HG03135 (cell line): ENCODE measurements at regions not wholly inside any gene's neighbourhood (a gene's known extent, or its start where the extent isn't known, plus 50 kb on each side); places are given as distances from the start of the nearest gene placed in this dataset.
"Not testable (repeated sequence)": the region's sequence is repeated elsewhere in the genome, so short reads cannot be mapped to it uniquely, and the experiment has no call there.

Source experiments
- ATAC-seq: cut with Tn5 transposase; IDR thresholded peaks from one replicate; pipeline ENCODE4 v1.9.1; 2021; ENCODE audit warnings: mild to moderate bottlenecking, moderate library complexity; ENCODE audit not compliant: unreplicated experiment

DNA sequence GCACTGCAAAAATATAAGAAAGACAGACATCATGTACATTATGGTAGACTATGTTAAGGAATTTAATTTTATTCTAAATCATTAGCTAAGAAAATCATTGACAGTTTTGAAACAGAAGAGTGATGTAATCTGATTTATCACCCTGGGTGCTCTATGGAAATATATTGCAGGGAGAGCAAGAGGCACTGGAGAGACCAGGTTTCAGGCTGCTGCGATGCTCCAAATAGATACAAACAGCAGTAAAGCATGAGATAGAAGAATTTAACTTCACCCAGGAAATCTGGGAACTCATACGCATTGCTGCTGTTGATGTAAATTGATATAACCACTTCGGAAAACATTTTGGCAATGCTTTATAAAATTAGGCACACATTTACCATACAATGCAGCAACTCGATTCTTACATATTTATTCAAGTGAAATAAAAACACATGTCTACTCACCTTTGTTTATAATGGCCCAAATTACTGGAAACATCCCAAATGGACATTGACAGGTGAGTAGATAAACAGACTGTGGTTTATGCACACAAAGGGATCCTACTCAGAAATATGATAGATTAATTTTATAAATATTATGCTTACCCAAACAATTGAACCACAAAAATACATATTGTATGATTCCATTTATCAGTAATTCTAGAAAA, 535.1 kb upstream of the CHORDC1 start:
- ATAC-seq, result no peak

DNA sequence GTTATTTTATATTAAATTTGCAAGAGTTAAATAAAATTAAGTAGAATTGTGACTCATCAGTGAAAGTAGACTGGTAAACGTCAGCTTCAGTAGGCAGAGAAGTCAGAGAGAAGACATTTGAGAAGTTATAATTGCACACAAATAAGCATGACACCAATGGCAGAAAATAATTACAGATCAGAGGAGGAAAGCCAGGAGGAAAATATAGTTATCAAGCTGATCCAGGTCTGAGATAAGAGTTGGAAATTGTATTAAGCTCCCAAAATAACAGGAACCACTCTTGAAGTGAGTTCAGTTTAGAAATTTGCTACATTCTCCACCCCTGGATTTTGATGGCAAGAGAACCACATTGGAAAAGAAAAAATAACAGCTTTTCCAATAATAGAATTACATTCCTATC, 533.8 kb upstream of the CHORDC1 start:
- ATAC-seq, result no peak

DNA sequence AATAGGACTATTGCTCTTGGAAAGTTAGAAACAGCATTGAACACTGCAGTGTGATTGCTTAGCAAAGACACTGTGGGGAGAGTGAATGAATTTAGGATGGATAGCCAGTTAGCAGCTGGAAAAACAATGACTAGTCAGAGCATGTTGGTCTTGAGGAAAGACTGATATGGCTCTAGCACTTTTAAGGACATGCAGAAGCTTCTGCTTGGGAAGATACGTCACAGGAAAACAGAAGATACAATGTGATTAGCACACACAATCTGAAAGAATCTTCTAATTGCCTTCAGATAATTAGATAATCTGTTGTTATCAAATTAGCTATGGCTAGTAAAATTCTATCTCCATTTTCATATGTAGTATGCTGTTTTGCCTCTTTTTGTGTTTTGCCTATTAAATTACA, 530.7 kb upstream of the CHORDC1 start:
- ATAC-seq, result no peak

DNA sequence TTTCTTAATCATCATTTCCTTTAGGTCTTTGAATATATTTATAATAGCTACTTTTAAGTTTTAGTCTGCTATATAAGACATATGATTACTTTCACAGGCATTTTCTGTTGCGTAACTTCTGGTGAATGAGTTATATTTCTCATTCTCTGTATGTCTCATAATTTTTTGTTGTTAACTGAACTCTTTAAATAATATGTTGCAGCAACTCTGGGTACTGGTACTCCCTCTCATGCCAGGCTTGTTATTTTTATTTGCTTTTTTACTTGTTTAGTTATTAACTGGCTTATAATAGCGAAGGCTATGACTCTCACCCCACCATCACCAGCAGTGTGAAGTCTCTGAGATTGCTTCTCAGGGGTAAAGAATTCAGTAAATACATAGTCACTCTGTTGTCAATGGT, 524.2 kb upstream of the CHORDC1 start:
- ATAC-seq, result no peak

DNA sequence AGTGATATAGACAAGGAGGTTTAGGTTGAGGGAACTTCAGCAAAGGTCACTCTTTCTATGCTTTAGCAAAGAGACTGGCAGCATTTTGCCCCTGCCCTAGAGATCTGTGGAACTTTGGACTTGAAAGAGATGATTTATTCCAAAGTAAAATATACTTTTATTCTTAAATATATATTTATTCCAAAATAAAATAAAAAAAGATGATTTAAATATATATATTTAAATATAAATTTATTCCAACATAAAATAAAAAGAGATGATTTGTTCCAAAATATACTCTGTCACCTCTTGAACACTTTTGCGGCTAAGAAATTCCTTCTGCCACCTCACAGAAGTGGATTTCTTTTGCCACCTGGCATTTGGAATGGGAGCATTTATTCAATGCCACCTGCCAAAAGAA, 521.3 kb upstream of the CHORDC1 start:
- no peak for ATAC-seq

DNA sequence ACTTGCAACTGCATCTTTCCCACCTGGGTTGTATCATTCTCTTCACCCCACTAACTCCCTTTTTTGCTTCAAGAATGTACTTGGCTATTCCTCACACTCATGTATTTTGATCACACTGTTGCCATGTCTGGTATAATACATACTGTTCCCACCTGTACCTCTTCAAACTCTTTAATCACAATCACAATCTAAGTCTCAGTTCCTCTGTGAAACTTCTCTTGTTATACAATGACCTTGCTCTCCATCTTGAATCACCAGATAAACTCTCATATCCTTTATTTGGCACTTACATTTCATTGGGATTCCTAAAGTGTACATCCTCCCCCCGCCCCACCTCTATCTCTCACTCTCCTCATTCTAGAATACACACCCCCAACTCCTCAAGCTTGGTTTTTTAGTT, 516.0 kb upstream of the CHORDC1 start:
- ATAC-seq, result no peak

DNA sequence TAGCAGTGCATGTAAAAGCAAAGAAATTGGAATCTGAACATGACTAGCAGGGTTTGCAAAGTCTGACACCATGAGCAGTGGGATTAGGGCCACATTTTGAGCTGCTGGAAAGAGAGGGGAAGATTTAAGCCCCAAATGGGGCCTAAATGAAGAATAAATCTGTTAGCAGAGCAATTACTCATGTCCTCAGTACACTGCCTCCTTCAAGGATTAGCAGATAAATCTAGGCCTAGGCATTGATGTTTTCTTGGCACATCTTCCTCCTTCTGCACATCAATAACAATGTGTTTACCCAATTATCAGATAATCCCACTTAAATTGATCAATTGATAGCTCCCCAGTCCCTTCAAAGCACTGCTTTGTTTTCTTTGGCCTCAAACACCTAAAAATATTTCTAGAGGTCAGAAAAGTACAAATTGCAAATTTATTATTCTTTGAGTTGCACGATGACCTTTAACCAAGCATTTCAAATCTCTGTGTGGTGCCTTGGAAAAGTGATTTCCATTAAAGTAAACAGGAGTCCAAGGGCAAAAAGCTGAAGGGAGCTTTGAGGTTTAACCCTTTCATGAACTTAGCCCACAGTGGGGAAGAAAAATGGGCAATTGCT, 514.7 kb upstream of the CHORDC1 start:
- no peak for ATAC-seq

DNA sequence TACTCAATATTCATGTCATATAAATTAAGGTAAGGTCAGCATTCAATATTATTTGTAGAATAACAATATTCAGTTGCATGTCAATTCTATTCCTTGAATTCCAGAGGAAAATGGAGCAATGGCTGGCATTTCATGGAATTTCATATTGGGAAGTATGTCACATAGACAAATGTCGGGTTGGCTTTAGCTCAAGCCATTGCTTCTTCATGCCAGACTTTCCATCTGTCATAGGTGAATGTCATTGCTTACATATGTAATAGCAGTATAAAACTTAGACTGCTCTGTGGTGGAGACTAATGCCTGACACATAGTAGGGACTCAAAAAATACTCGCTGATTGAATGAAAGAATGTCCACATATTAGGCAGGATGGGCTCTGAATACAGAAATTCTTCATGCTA, 509.6 kb upstream of the CHORDC1 start:
- no peak for ATAC-seq

DNA sequence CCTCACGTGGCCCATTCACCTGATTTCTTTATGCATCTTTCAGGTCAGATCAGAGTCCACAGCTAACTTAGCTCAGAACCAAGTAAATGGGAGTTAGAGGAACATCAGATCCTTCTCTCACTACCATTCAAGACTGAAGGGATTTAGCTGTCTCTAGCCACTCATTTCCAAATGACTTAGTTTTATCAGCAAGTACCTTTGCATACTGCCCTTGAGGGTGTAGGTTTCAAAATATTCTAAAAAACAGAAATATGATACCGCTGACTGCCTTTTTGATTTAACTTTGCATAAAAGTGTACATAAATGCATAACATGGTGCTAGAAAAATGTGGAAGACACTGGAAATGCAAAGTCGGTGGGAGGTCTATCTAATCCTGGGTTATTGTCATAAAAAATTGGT, 500.6 kb upstream of the CHORDC1 start:
- no peak for ATAC-seq

DNA sequence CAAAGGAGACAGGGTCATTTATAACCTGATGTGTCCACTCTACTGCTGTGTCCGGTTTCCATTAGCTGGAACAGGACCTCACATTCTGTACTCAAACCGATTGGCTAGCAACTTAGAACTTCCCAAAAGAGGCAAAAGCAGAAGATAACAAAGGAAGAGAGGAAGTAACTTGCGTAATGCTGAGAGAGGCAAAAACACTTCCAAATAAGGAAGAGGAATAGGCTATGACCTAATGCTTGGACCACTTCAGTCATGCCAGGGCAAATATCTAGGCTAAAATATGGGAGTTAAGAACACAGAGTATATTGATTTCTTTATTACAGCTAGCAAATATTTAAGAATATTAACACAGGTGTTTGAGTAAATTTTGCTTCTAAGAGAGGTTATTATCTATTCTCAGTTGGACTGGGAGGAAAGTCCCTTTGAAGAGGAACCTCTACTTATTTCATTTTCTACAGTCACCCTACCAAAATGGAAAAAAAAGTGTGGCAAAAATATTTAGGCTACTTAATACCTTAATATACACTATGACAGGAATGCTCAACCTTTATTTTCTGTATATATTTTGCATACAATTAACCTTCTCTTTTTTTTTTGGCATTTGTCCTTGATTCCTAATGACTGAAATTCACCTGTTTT, 499.8 kb upstream of the CHORDC1 start:
- ATAC-seq, result no peak

DNA sequence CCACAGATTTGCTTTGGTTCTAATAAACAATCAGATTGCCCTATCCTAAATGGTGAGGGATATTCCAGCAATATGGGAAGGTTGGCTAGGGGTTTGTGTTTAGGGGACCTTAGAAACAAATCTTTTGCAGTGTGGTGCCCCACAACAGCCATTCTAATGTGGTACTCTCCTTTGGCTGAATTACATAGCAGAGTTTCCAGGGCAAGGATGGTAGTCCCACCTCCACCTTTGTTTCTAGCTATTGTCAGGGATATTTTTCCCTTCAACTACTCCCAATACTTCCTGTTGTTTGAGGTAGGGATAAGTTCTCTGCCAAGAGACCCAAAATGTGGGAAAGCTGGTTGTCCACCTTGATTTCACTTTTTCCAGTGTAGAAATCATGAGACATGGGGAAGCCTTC, 494.7 kb upstream of the CHORDC1 start:
- no peak for ATAC-seq

DNA sequence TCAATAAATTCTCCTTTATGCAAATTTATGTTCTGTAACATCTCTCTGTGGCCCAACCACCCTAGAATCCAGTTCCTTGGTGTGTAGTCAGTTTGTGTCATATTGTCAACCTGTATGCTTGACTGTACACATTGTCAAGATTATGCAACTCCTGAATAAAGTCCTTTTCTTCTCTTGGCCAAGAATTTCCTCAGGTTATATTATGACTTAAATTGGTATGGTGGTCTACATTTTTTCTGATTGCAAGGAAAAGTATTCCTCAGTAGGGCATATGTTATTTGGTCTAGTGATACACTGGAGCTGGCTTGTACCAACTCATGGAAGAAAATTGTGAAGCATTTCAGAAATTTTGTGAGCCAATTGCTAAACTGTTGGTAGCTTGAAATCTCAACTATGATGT, 482.8 kb upstream of the CHORDC1 start:
- no peak for ATAC-seq

DNA sequence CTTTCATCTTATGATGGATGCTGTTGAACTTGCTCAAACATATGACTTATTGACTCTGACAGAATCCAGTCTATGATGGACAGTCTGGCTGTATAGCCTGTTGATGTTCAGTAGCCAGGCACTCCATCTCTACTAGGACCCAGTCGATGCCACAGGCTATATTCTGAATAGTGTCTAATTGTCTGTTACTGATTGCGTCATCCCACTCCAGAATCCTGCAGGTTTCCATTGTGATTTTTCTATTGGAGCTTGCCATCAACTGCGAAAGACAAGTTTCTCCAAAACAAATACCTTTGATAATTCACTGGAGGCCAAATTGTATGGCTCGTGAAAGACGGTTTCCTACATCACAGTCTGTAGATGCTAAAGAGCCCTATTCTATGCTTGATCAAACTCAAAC, 481.7 kb upstream of the CHORDC1 start:
- ATAC-seq, result no peak

DNA sequence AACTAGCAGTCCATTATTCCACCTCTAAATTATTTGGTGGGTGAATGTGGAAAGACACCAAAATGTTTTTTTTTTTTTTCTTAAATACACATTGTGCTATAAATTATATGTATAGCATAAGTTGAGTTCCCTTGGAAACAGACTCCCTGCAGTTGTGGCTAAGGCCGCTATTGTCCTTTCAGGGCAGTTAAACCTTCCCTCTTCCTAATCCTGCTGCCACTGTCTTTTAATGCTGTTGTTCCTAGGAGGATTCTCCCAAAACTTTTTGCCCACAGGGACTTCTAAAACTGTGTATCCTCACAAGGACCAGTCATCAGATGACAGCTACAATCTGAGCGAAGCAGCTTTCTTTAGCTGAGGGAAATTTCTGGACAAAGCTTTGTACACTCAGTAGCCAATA, 478.9 kb upstream of the CHORDC1 start:
- ATAC-seq, result no peak

DNA sequence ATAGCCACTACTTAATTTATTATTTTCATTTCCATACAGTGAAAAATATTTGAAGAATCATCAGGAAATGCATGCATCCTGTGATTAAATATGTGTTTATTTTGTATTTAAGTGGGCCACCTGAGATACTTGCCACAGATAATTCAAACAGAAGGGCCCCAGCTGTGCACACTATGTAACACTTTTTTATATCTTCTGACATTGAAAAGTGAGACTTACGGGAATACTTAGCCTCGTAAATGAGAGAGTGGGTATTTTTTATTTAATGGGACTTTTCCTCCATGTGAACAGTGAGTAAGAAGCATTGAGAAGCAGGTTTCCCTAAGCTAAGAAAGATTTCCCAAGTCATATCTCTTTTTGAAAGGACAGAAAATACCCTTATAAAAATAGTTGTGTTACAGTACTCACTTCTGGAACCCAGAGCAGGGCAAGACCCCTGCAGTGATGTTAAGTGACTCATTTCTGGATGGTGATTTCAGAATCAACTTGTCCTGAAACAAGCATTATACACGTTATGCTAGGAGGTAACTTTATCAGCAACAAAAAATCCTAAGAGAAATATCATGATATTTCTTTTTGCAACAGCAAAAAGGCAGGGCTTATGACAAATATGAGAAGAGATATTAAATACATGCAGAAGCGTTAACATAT, 478.1 kb upstream of the CHORDC1 start:
- no peak for ATAC-seq

DNA sequence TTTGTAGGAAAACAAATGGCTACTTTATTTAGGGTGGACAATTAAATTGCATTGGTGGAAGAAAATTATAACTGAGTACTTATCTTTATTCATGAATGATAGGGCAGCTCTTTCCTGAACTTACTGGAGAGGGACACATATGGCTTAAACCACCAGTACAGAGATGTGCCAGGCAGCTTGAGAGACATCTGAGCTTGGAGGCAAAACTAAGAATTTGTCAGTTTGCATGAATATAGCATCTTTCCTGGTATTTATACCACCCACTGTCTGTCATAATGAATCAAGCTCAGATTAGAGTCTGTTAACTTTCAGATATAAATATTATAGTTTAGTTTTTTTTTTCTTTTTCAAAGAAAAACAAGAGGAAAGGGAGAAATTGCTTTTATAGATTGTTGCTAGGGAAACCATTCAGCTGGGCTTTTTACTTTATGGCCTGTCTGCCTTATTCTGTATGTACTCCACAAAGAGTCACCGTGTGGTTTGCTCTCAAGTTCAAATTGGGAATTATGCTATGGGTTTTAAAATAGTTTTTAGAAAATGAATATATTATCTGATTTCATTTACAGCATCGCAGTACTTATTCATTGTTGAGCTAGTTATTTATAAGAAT, 477.0 kb upstream of the CHORDC1 start:
- no peak for ATAC-seq

DNA sequence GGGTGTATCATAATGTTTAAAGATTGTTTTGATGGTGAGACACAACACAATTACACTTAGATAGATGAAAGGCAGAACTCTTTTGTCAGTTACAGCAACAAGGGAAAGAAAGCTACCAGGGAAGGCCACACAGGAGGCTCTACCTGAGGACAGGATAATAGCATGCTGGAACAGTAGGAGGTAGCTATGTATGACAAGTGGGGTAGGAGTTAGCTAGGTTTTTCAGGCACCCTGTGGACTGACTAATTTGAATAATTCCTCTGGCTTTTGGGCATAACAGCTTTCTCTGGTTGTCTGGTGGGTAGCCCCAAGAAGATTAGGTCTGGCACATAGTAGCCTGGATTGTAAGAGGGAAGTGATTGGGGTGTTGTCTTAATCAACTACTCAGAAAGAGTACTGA, 475.4 kb upstream of the CHORDC1 start:
- ATAC-seq, result no peak

DNA sequence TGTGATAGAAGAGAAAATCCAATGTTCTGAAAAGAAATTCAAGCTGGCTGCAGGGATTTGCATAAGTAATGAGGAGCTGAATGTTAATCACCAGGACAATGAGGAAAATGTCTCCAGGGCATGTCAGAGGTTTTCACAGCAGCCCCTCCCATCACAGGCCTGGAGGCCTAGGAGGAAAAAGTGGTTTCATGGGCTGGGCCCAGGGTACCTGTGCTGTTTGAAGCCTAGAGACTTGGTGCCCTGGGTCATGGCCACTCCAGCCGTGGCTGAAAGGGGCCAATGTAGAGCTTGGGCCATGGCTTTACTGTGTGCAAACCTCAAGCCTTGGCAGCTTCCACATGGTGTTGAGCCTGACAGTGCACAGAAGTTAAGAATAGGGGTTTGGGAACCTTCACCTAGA, 452.6 kb upstream of the CHORDC1 start:
- ATAC-seq, result not testable (repeated sequence)

DNA sequence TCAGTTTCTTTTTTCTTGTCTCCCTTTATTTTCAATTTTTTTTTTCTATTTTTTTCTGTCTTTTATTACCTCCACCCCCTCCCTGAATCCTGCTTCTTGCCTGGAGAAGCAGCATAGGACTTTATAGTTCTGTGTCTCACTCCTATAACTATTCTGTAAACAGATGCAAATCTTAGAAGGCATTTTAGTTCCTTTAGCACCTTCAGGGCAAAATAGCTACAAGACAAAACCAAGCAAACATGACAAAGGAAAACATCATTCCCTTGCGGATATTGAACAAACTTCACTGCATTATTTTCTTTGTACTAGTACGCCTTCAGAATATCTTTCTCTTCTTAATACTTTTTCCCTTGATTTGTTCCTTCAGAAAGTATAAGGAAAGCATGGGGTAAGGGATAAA, 446.2 kb upstream of the CHORDC1 start:
- ATAC-seq, result no peak

DNA sequence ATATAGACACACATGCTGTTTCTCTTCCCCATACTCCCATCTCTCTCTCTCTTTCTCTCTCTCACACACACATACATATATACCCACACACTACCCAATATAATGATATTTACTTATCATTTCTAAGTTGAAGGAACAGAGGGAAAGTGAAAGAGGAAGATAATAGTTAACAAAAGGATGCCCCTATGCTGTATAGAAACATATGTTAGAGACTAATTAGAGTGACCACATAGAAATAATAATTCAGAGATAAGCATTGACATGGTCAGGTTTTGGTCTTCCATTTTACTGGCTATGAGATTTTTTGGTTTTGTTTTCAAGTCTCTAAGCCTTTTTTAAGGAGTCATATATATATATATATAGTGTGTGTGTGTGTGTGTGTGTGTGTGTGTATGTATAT, 445.7 kb upstream of the CHORDC1 start:
- no peak for ATAC-seq

DNA sequence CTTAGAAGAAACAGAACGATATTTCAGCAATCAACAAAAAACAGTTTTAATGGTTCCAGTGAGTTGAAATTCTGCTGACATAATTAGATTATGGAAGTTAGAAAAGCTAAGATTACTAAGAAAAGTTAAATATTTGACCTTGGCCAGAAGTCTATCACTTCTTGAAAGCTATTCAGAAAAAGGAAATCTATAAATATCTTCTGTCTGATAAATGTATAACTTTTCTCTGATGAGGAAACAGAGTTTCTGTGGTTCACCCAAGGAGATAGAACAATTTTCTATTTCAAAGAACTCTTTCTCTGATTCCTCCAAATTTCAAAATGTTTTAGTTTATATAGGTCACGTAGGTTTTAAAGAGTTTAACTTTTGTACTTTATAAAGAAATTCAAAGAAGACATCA, 438.4 kb upstream of the CHORDC1 start:
- ATAC-seq, result peak; percentile 91

DNA sequence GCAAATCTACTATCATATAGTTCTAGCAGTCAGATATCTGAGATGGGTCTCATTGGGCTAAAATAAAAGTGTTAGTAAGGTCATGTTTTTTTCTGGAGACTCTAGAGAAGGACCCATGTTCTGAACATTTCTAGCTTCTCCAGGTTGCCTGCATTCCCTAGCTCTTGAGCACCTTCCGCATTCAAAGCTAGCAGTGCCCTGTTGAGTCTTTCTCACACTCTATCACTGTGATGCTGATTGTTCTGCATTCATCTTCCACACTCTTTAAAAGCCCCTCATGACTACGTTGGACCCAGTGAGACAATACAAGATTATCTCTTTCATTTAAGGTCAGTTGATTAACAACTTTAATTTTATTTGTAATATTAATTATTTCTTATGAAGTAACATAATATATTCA, 433.3 kb upstream of the CHORDC1 start:
- no peak for ATAC-seq
